ENCODE measurements at regions not wholly inside any gene's neighbourhood (a gene's known extent, or its start where the extent isn't known, plus 50 kb on each side); places are given as distances from the start of the nearest gene placed in this dataset.

DNA sequence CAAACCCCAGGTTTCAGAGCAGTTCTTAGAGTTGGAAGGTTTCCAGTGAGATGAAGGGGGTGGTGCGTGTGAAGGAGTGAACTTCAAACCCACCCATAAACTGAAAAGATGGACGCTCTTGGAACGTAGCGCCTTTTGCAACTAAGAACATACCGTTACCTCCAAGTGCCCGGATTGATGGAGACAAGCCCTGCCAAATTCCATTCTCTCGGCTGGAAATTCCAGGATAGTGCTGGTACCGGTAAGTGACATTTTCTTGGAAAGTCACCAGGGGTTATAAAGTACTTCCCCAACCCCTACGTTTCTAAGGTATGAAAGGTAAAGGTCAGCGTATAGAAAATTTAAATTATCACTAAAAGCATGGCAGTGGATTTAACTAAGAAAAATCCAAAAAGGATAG, 91.6 kb upstream of the CLDN14 start:
- TF ChIP-seq, protein P1, sequence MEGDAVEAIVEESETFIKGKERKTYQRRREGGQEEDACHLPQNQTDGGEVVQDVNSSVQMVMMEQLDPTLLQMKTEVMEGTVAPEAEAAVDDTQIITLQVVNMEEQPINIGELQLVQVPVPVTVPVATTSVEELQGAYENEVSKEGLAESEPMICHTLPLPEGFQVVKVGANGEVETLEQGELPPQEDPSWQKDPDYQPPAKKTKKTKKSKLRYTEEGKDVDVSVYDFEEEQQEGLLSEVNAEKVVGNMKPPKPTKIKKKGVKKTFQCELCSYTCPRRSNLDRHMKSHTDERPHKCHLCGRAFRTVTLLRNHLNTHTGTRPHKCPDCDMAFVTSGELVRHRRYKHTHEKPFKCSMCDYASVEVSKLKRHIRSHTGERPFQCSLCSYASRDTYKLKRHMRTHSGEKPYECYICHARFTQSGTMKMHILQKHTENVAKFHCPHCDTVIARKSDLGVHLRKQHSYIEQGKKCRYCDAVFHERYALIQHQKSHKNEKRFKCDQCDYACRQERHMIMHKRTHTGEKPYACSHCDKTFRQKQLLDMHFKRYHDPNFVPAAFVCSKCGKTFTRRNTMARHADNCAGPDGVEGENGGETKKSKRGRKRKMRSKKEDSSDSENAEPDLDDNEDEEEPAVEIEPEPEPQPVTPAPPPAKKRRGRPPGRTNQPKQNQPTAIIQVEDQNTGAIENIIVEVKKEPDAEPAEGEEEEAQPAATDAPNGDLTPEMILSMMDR (IDR thresholded peaks at IDR 0.05), result no peak
- no peak for TF ChIP-seq SIN3A (IDR thresholded peaks at IDR 0.05; ENCODE audit: borderline replicate concordance, low read depth, low read length)
- TF ChIP-seq, protein P2, sequence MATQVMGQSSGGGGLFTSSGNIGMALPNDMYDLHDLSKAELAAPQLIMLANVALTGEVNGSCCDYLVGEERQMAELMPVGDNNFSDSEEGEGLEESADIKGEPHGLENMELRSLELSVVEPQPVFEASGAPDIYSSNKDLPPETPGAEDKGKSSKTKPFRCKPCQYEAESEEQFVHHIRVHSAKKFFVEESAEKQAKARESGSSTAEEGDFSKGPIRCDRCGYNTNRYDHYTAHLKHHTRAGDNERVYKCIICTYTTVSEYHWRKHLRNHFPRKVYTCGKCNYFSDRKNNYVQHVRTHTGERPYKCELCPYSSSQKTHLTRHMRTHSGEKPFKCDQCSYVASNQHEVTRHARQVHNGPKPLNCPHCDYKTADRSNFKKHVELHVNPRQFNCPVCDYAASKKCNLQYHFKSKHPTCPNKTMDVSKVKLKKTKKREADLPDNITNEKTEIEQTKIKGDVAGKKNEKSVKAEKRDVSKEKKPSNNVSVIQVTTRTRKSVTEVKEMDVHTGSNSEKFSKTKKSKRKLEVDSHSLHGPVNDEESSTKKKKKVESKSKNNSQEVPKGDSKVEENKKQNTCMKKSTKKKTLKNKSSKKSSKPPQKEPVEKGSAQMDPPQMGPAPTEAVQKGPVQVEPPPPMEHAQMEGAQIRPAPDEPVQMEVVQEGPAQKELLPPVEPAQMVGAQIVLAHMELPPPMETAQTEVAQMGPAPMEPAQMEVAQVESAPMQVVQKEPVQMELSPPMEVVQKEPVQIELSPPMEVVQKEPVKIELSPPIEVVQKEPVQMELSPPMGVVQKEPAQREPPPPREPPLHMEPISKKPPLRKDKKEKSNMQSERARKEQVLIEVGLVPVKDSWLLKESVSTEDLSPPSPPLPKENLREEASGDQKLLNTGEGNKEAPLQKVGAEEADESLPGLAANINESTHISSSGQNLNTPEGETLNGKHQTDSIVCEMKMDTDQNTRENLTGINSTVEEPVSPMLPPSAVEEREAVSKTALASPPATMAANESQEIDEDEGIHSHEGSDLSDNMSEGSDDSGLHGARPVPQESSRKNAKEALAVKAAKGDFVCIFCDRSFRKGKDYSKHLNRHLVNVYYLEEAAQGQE (IDR thresholded peaks at IDR 0.05; ENCODE audit: low read depth, low read length), result no peak
